ACC112 (cell line): ENCODE measurements at regions not wholly inside any gene's neighbourhood (a gene's known extent, or its start where the extent isn't known, plus 50 kb on each side); places are given as distances from the start of the nearest gene placed in this dataset.

Experiments
- H2AFZ ChIP-seq: fragments of 200-600 bp; sonication (generic); one replicate; pipeline ENCODE4 v1.6.0; 2017; ENCODE audit warnings: antibody characterized with exemption, low read length; ENCODE audit not compliant: unreplicated experiment
- H3K27ac ChIP-seq: fragments of 200-600 bp; sonication (generic); 2 replicates; pipeline ENCODE4 v1.5.1; 2014; ENCODE audit warnings: low read depth, mild to moderate bottlenecking, antibody characterized with exemption, low read length, moderate library complexity
- H3K27me3 ChIP-seq: fragments of 200-600 bp; sonication (generic); 2 replicates; pipeline ENCODE4 v1.6.1; 2014; ENCODE audit warnings: mild to moderate bottlenecking, antibody characterized with exemption, low read length, moderate library complexity, mixed read lengths; ENCODE audit not compliant: insufficient read depth
- H3K36me3 ChIP-seq: fragments of 200-600 bp; sonication (generic); 2 replicates; pipeline ENCODE4 v1.6.1; 2016; ENCODE audit warnings: mild to moderate bottlenecking, antibody characterized with exemption, low read length, moderate library complexity, mixed read lengths; ENCODE audit not compliant: insufficient read depth
- H3K4me1 ChIP-seq: fragments of 200-600 bp; sonication (generic); one replicate; pipeline ENCODE4 v1.6.1; 2016; ENCODE audit warnings: low read length, mixed read lengths; ENCODE audit not compliant: insufficient read depth, unreplicated experiment, control insufficient read depth
- H3K4me3 ChIP-seq: fragments of 200-600 bp; sonication (generic); 2 replicates; pipeline ENCODE4 v1.5.1; 2014; ENCODE audit warnings: mild to moderate bottlenecking, low read depth, low read length
- H3K79me2 ChIP-seq: fragments of 200-600 bp; sonication (generic); one replicate; pipeline ENCODE4 v1.6.0; 2016; ENCODE audit warnings: low read length; ENCODE audit not compliant: control insufficient read depth, unreplicated experiment, insufficient read depth

DNA sequence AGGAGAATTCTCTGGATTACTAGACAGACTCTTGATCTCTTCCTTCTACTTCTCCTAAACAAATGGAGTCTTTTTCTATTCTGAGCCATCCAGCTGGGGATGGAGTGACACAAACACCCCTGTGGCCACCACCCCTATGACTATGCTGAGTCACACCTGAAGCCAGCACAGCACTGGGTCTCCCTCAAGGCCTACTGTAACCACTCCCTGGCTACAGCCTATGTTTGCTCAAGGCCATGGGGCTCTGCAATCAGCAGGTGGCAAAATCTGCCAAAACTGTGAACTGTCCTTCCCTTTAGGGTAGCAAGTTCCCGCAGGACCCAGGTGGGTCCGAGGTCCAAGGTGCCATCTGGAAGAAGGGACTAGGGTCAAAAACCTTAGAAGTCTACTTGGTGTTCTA, 132.3 kb downstream of the TINAG start:
- Histone ChIP-seq H3K79me2 (no peaks in the 10 kb centered on the region), H3K4me1 (no peaks in the 10 kb centered on the region), H3K36me3 (no peaks in the 10 kb centered on the region), H2AFZ (no peak overlapping the region), H3K4me3 (no peak overlapping the region), H3K27ac (no peak overlapping the region), H3K27me3 (no peaks in the 10 kb centered on the region)

DNA sequence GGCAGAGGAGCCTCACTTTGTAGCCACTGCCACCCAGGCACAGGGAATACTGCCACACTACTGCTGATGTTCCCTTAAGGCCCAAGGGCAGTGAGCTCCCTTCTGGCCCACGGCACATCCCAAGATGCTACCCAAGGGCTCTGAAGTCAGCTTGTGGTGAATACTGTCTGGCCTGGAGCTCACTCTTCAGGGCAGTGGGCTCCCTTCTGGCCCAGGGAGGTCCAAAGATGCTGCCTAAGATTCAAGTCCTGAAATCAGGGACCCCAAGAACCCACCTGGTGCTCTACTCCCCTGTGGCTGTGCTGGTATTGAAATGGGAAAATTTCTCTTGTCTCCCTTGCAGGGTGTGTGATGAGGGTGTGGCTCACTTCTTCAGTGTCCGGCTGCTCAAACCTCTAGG, 132.8 kb downstream of the TINAG start:
- Histone ChIP-seq H3K36me3 (no peaks in the 10 kb centered on the region), H3K79me2 (no peaks in the 10 kb centered on the region), H2AFZ (no peak overlapping the region), H3K27me3 (no peaks in the 10 kb centered on the region), H3K27ac (no peak overlapping the region), H3K4me1 (no peaks in the 10 kb centered on the region), H3K4me3 (no peak overlapping the region)

GRCh38 chr6:54441687-54442248, 133.5 kb downstream of the TINAG start:
- Histone ChIP-seq H3K4me1 (no peaks in the 10 kb centered on the region), H3K27ac (no peak overlapping the region), H3K27me3 (no peaks in the 10 kb centered on the region)

GRCh38 chr6:54445207-54445606, 137.0 kb downstream of the TINAG start:
- Histone ChIP-seq H3K27ac (no peak overlapping the region), H3K79me2 (no peaks in the 10 kb centered on the region), H3K4me1 (no peaks in the 10 kb centered on the region), H3K4me3 (no peak overlapping the region), H3K36me3 (no peaks in the 10 kb centered on the region), H2AFZ (no peak overlapping the region), H3K27me3 (no peaks in the 10 kb centered on the region)

More at GRCh38 chr6:54441687-54442248, 133.5 kb downstream of the TINAG start:
- Histone ChIP-seq H2AFZ (no peak overlapping the region), H3K4me3 (no peak overlapping the region), H3K79me2 (no peaks in the 10 kb centered on the region), H3K36me3 (no peaks in the 10 kb centered on the region)

- Histone ChIP-seq H3K36me3 (no peaks in the 10 kb centered on the region), H3K27me3 (no peaks in the 10 kb centered on the region), H2AFZ (no peak overlapping the region), H3K4me1 (no peaks in the 10 kb centered on the region), H3K4me3 (no peak overlapping the region), H3K79me2 (no peaks in the 10 kb centered on the region), H3K27ac (no peak overlapping the region)
These were observed 140.4 kb downstream of the TINAG start for GRCh38 chr6:54448617-54449016.

GRCh38 chr6:54451516-54451915, 143.3 kb downstream of the TINAG start:
- Histone ChIP-seq H2AFZ (no peak overlapping the region), H3K4me1 (no peaks in the 10 kb centered on the region), H3K27ac (no peak overlapping the region), H3K4me3 (no peak overlapping the region), H3K36me3 (no peaks in the 10 kb centered on the region), H3K27me3 (no peaks in the 10 kb centered on the region), H3K79me2 (no peaks in the 10 kb centered on the region)

- H2AFZ ChIP-seq: no peak overlapping the region
- no peaks in the 10 kb centered on the region for H3K4me1 ChIP-seq
- no peaks in the 10 kb centered on the region for H3K27me3 ChIP-seq
- H3K79me2 ChIP-seq: no peaks in the 10 kb centered on the region
- no peak overlapping the region for H3K4me3 ChIP-seq
- H3K36me3 ChIP-seq: no peaks in the 10 kb centered on the region
- no peak overlapping the region for H3K27ac ChIP-seq
These were observed 155.2 kb downstream of the TINAG start for GRCh38 chr6:54463354-54464024.

DNA sequence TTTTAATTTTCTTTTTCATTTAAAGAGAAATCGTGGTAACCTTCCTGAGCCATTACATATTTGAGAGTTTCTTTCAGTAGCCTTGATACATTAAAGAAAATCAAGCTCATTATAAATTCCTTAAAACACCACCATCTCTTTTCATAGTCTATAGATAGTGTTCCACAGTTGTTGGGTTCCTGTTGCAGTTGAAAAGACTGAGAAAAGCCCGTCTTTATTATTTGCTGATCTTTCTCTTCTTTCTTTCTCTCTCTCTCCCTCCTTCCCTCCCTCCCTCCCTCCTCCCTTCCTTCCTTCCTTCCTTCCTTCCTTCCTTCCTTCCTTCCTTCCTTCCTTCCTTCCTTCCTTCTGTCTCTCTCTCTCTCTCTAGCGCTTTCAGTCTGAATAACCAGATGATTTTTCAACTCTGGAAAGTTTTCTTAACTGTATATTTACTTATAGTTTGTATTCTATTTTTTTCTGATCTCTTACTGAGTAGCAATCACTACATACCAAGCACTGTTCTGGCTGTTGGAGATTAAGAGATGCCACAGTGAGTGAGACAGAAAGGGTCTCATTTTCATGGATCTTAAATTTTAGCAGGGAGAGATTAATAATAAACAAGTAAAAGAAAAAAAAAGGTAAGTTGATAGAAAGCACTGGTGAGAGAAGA, 157.5 kb downstream of the TINAG start:
- Histone ChIP-seq H3K36me3 (no peaks in the 10 kb centered on the region), H3K79me2 (no peaks in the 10 kb centered on the region), H3K4me3 (no peak overlapping the region), H3K4me1 (no peaks in the 10 kb centered on the region), H2AFZ (no peak overlapping the region), H3K27me3 (no peaks in the 10 kb centered on the region), H3K27ac (no peak overlapping the region)

DNA sequence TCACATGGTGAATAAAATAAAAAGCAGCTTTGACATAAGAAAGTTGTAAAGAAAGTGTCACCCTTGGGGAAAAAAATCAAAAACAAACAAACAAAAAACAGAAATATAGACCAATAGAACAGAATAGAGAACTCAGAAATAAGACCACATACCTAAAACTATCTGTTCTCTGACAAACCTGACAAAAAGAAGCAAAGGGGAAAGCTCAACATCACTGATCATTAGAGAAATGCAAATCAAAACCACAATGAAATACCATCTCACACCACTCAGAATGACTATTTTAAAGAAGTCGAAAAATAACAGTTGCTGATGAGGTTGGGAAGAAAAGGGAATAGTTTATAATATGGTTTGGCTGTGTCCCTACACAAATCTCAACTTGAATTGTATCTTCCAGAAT, 159.1 kb downstream of the TINAG start:
- Histone ChIP-seq H3K4me1 (no peaks in the 10 kb centered on the region), H3K27ac (no peak overlapping the region), H3K4me3 (no peak overlapping the region), H2AFZ (no peak overlapping the region), H3K36me3 (no peaks in the 10 kb centered on the region), H3K79me2 (no peaks in the 10 kb centered on the region), H3K27me3 (no peaks in the 10 kb centered on the region)

- H3K27me3 ChIP-seq: no peaks in the 10 kb centered on the region
- H3K4me3 ChIP-seq: no peak overlapping the region
- no peaks in the 10 kb centered on the region for H3K36me3 ChIP-seq
- H3K27ac ChIP-seq: no peak overlapping the region
- no peaks in the 10 kb centered on the region for H3K4me1 ChIP-seq
- no peaks in the 10 kb centered on the region for H3K79me2 ChIP-seq
- no peak overlapping the region for H2AFZ ChIP-seq
These were observed 165.1 kb downstream of the TINAG start for GRCh38 chr6:54473328-54473727.

DNA sequence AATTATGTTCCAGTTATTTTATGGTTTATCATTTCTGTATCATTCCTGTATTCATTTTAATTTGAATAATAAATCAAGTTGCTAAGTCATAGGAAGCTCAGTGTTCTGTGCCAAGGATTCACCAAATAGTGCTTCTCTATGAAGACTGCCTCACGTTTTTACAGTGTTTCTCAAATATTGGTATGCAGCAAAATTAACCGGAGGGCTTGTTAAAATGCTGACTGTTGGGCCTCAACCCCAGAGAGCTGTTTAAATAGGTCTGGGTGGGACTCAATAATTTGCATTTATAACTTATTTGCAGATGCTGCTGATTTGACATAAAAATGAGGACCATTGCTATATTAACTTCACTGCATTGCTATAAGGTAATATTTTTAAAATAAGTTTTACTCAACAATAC, 166.7 kb downstream of the TINAG start:
- Histone ChIP-seq H3K36me3 (no peaks in the 10 kb centered on the region), H3K4me1 (no peaks in the 10 kb centered on the region), H3K27me3 (no peaks in the 10 kb centered on the region), H2AFZ (no peak overlapping the region), H3K79me2 (no peaks in the 10 kb centered on the region), H3K4me3 (no peak overlapping the region), H3K27ac (no peak overlapping the region)
